WTC11 (cell line): ENCODE measurements at regions not wholly inside any gene's neighbourhood (a gene's known extent, or its start where the extent isn't known, plus 50 kb on each side); places are given as distances from the start of the nearest gene placed in this dataset.

Experiments
- ATAC-seq: fragments of 200-7000 bp; cut with Tn5 transposase; 2 replicates; pipeline ENCODE4 v1.10.0; 2021; ENCODE audit warnings: mild to moderate bottlenecking, moderate library complexity
- CTCF ChIA-PET: fragments of 300-600 bp; sonication (Branson Sonifier 250); formaldehyde crosslinking; loops from one replicate; lab custom pipeline; 2021; ENCODE audit warnings: antibody characterized with exemption; lab: Charles Lee
- POLR2A ChIA-PET: fragments of 350-600 bp; sonication (Branson Sonifier 250); formaldehyde crosslinking; loops from one replicate; lab custom pipeline; 2021; ENCODE audit warnings: antibody characterized with exemption; lab: Charles Lee
- DNase-seq: peaks from one replicate; pipeline ENCODE4 v3.0.0; 2021; ENCODE audit warnings: low spot score
- H3K27ac Mint-ChIP-seq: 2 replicates; pipeline ENCODE4 v1.8.0; 2021; ENCODE audit warnings: mixed read lengths
- H3K27me3 Mint-ChIP-seq: 2 replicates; pipeline ENCODE4 v1.8.0; 2021; ENCODE audit warnings: low read depth, mild to moderate bottlenecking, moderate library complexity, mixed read lengths
- H3K36me3 Mint-ChIP-seq: 2 replicates; pipeline ENCODE4 v1.8.0; 2021; ENCODE audit warnings: mixed read lengths
- H3K4me1 Mint-ChIP-seq: 2 replicates; pipeline ENCODE4 v1.8.0; 2022; ENCODE audit warnings: mixed read lengths
- H3K4me3 Mint-ChIP-seq: 2 replicates; pipeline ENCODE4 v1.8.0; 2021; ENCODE audit warnings: mild to moderate bottlenecking, moderate library complexity, mixed read lengths
- H3K9me3 Mint-ChIP-seq: 2 replicates; pipeline ENCODE4 v1.8.0; 2021; ENCODE audit warnings: mixed read lengths
- GRHL2 ChIP-seq: fragments of 250-450 bp; sonication (Bioruptor Pico); IDR thresholded peaks from 2 replicates; pipeline ENCODE4 v1.8.0; 2022; ENCODE audit warnings: mild to moderate bottlenecking, moderate library complexity; ENCODE audit not compliant: insufficient replicate concordance, severe bottlenecking
- NFATC4 ChIP-seq: fragments of 250-450 bp; sonication (Bioruptor Pico); IDR thresholded peaks from 2 replicates; pipeline ENCODE4 v1.9.0; 2021; ENCODE audit warnings: mild to moderate bottlenecking
- NFYB ChIP-seq: sonication (generic); formaldehyde crosslinking; conservative IDR thresholded peaks from 2 replicates; pipeline ENCODE4 v1.8.0; 2022; ENCODE audit warnings: low read depth, missing genetic modification reagents
- NR1H2 ChIP-seq: sonication (generic); formaldehyde crosslinking; IDR thresholded peaks from 2 replicates; pipeline ENCODE4 v1.9.0; 2021; ENCODE audit warnings: mild to moderate bottlenecking, moderate library complexity, missing genetic modification reagents
- RELA ChIP-seq: sonication (generic); formaldehyde crosslinking; IDR thresholded peaks from 2 replicates; pipeline ENCODE4 v1.8.1; 2022; ENCODE audit warnings: missing genetic modification reagents, mild to moderate bottlenecking, borderline replicate concordance
- TEAD1 ChIP-seq: sonication (generic); formaldehyde crosslinking; IDR thresholded peaks from 2 replicates; pipeline ENCODE4 v1.8.0; 2022; ENCODE audit warnings: mild to moderate bottlenecking, missing genetic modification reagents
- TEAD4 ChIP-seq: sonication (generic); formaldehyde crosslinking; IDR thresholded peaks from 2 replicates; pipeline ENCODE4 v1.8.0; 2022; ENCODE audit warnings: mild to moderate bottlenecking, missing genetic modification reagents
- TF ChIP-seq, protein P1 (sequence below): sonication (generic); formaldehyde crosslinking; IDR thresholded peaks from 2 replicates; pipeline ENCODE4 v1.8.1; 2022; ENCODE audit warnings: mild to moderate bottlenecking, moderate library complexity, missing genetic modification reagents
- TF ChIP-seq, protein P2 (sequence below): sonication (generic); formaldehyde crosslinking; IDR thresholded peaks from 2 replicates; pipeline ENCODE4 v1.8.1; 2023; ENCODE audit warnings: mild to moderate bottlenecking, missing genetic modification reagents
- TF ChIP-seq, protein P3 (sequence below): sonication (generic); formaldehyde crosslinking; IDR thresholded peaks from 2 replicates; pipeline ENCODE4 v1.8.1; 2023; ENCODE audit warnings: mild to moderate bottlenecking, missing genetic modification reagents, moderate library complexity
- TF ChIP-seq, protein P4 (sequence below): fragments of 250-450 bp; sonication (Bioruptor Pico); IDR thresholded peaks from 2 replicates; pipeline ENCODE4 v1.9.0; 2021; ENCODE audit warnings: mild to moderate bottlenecking
- TF ChIP-seq, protein P5 (sequence below): sonication (generic); formaldehyde crosslinking; IDR thresholded peaks from 2 replicates; pipeline ENCODE4 v1.8.1; 2022; ENCODE audit warnings: low read depth, missing genetic modification reagents, borderline replicate concordance
- TF ChIP-seq, protein P6 (sequence below): sonication (generic); formaldehyde crosslinking; IDR thresholded peaks from 2 replicates; pipeline ENCODE4 v1.8.1; 2023; ENCODE audit warnings: mild to moderate bottlenecking, moderate library complexity, missing genetic modification reagents

DNA sequence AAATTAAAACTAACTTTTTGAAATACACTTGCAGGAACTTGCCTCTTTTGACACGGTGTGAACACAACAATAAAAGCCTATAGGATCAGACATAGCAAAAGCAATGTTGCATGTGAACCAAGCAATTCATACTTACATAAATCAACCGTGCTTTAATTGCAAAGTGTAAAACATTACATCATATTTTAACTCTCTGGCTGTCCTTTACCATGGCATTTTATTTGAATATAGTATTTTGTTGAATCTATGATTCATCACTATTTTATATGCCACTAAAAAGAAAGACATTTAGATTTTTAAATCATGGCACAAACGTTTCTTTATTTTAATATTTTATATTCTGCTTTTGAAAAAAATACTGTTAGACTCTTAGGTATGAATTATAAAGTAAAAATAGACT is 757.0 kb upstream of the KCND2 start (continued):
- TF ChIP-seq, protein P1, sequence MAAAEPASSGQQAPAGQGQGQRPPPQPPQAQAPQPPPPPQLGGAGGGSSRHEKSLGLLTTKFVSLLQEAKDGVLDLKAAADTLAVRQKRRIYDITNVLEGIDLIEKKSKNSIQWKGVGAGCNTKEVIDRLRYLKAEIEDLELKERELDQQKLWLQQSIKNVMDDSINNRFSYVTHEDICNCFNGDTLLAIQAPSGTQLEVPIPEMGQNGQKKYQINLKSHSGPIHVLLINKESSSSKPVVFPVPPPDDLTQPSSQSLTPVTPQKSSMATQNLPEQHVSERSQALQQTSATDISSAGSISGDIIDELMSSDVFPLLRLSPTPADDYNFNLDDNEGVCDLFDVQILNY (CRISPR knock-in tag): no peak

DNA sequence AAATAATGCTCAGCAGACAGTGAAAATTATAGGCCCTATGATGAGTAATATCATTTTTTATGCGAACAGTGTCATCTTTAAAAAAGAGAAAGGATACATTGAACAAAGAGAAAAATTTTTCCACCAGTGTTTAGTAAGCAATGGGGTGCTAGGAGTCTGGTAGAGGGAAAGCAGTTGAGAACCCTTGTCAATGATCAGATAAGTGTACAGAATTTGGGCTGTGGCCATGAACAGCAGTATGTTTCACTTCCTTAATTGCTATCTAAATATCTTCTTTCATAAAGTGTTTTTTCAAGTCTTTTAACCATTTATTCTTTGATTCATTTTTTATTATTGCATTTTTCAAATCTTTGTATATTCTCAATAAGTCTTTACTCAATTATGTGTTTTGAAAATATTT is 750.7 kb upstream of the KCND2 start:
- CTCF ChIA-PET: no interaction called here
- POLR2A ChIA-PET: no interaction called here
- no peak for DNase-seq
- H3K27ac Mint-ChIP-seq: no peak overlapping the region
- H3K4me1 Mint-ChIP-seq: no peaks in the 10 kb centered on the region
- peaks cover 8% of the 10 kb centered on the region for H3K36me3 Mint-ChIP-seq
- ATAC-seq: no peak
- H3K27me3 Mint-ChIP-seq: no peaks in the 10 kb centered on the region; the same call in 1 of the 2 replicates
- H3K9me3 Mint-ChIP-seq: peaks cover 35% of the 10 kb centered on the region
- no peak overlapping the region for H3K4me3 Mint-ChIP-seq
- TF ChIP-seq GRHL2: no peak
- TF ChIP-seq, protein P2, sequence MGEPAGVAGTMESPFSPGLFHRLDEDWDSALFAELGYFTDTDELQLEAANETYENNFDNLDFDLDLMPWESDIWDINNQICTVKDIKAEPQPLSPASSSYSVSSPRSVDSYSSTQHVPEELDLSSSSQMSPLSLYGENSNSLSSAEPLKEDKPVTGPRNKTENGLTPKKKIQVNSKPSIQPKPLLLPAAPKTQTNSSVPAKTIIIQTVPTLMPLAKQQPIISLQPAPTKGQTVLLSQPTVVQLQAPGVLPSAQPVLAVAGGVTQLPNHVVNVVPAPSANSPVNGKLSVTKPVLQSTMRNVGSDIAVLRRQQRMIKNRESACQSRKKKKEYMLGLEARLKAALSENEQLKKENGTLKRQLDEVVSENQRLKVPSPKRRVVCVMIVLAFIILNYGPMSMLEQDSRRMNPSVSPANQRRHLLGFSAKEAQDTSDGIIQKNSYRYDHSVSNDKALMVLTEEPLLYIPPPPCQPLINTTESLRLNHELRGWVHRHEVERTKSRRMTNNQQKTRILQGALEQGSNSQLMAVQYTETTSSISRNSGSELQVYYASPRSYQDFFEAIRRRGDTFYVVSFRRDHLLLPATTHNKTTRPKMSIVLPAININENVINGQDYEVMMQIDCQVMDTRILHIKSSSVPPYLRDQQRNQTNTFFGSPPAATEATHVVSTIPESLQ: no peak
- TF ChIP-seq, protein P3, sequence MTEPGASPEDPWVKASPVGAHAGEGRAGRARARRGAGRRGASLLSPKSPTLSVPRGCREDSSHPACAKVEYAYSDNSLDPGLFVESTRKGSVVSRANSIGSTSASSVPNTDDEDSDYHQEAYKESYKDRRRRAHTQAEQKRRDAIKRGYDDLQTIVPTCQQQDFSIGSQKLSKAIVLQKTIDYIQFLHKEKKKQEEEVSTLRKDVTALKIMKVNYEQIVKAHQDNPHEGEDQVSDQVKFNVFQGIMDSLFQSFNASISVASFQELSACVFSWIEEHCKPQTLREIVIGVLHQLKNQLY (CRISPR knock-in tag): no peak
- no peak for TF ChIP-seq NFYB (CRISPR knock-in tag)
- TF ChIP-seq, protein P4, sequence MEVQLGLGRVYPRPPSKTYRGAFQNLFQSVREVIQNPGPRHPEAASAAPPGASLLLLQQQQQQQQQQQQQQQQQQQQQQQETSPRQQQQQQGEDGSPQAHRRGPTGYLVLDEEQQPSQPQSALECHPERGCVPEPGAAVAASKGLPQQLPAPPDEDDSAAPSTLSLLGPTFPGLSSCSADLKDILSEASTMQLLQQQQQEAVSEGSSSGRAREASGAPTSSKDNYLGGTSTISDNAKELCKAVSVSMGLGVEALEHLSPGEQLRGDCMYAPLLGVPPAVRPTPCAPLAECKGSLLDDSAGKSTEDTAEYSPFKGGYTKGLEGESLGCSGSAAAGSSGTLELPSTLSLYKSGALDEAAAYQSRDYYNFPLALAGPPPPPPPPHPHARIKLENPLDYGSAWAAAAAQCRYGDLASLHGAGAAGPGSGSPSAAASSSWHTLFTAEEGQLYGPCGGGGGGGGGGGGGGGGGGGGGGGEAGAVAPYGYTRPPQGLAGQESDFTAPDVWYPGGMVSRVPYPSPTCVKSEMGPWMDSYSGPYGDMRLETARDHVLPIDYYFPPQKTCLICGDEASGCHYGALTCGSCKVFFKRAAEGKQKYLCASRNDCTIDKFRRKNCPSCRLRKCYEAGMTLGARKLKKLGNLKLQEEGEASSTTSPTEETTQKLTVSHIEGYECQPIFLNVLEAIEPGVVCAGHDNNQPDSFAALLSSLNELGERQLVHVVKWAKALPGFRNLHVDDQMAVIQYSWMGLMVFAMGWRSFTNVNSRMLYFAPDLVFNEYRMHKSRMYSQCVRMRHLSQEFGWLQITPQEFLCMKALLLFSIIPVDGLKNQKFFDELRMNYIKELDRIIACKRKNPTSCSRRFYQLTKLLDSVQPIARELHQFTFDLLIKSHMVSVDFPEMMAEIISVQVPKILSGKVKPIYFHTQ (CRISPR knock-in tag): no peak

DNA sequence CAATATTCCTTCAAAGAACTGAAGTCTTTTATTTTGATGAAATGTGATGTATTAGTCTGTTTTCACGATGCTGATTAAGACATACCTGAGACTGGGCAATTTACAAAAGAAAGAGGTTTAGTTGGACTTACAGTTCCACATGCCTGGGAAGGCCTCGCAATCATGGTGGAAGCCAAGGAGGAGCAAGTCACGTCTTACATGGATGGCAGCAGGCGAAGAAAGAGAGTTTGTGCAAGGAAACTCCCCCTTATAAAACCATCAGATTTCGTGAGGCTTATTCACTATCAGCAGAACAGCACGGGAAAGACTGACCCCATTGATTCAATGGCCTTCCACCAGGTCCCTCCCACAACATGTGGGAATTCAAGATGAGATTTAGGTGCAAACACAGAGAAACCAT is 750.3 kb upstream of the KCND2 start:
- no peak for ATAC-seq
- POLR2A ChIA-PET: no interaction called here
- TF ChIP-seq TEAD1 (CRISPR knock-in tag): no peak
- TF ChIP-seq TEAD4 (CRISPR knock-in tag): no peak
- TF ChIP-seq, protein P5, sequence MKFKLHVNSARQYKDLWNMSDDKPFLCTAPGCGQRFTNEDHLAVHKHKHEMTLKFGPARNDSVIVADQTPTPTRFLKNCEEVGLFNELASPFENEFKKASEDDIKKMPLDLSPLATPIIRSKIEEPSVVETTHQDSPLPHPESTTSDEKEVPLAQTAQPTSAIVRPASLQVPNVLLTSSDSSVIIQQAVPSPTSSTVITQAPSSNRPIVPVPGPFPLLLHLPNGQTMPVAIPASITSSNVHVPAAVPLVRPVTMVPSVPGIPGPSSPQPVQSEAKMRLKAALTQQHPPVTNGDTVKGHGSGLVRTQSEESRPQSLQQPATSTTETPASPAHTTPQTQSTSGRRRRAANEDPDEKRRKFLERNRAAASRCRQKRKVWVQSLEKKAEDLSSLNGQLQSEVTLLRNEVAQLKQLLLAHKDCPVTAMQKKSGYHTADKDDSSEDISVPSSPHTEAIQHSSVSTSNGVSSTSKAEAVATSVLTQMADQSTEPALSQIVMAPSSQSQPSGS (CRISPR knock-in tag): no peak
- TF ChIP-seq, protein P6, sequence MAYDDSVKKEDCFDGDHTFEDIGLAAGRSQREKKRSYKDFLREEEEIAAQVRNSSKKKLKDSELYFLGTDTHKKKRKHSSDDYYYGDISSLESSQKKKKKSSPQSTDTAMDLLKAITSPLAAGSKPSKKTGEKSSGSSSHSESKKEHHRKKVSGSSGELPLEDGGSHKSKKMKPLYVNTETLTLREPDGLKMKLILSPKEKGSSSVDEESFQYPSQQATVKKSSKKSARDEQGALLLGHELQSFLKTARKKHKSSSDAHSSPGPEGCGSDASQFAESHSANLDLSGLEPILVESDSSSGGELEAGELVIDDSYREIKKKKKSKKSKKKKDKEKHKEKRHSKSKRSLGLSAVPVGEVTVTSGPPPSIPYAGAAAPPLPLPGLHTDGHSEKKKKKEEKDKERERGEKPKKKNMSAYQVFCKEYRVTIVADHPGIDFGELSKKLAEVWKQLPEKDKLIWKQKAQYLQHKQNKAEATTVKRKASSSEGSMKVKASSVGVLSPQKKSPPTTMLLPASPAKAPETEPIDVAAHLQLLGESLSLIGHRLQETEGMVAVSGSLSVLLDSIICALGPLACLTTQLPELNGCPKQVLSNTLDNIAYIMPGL (CRISPR knock-in tag): no peak
- no peak for TF ChIP-seq RELA (CRISPR knock-in tag)
- TF ChIP-seq NFATC4: no peak
- TF ChIP-seq, protein P1 (CRISPR knock-in tag): no peak
- no peak for TF ChIP-seq NR1H2 (CRISPR knock-in tag)
- TF ChIP-seq, all 79 proteins: peak for 0
- Mint-ChIP-seq H3K36me3 (peaks cover 8% of the 10 kb centered on the region; the same call in 1 of the 2 replicates), H3K4me1 (no peaks in the 10 kb centered on the region), H3K9me3 (peaks cover 32% of the 10 kb centered on the region), H3K4me3 (no peak overlapping the region), H3K27ac (no peak overlapping the region), H3K27me3 (no peaks in the 10 kb centered on the region; the same call in 1 of the 2 replicates)
- CTCF ChIA-PET: no interaction called here
- DNase-seq: no peak
